ENCODE measurements at regions not wholly inside any gene's neighbourhood (a gene's known extent, or its start where the extent isn't known, plus 50 kb on each side); places are given as distances from the start of the nearest gene placed in this dataset.

- Histone ChIP-seq H3K4me3 (ENCODE audit: low read length) (no peak overlapping the region), H3K4me1 (ENCODE audit: insufficient read depth, low read length) (no peaks in the 10 kb centered on the region), H4K20me1 (ENCODE audit: low read length) (no peaks in the 10 kb centered on the region), H3K27ac (ENCODE audit: low read length) (no peak overlapping the region), H3F3A (ENCODE audit: low read length, unreplicated experiment) (no peaks in the 10 kb centered on the region), H3K9ac (ENCODE audit: low read length) (no peak overlapping the region), H3K36me3 (ENCODE audit: low read depth, low read length) (no peaks in the 10 kb centered on the region), H3K4me2 (ENCODE audit: low read length) (no peak overlapping the region), H3K27me3 (ENCODE audit: low read length) (no peaks in the 10 kb centered on the region), H3K79me2 (ENCODE audit: low read length) (no peaks in the 10 kb centered on the region), H3K9me3 (ENCODE audit: low read length) (no peaks in the 10 kb centered on the region), H3K9me2 (replicated peaks; ENCODE audit: low read length) (no peaks in the 10 kb centered on the region), H2AFZ (ENCODE audit: low read length) (no peak overlapping the region)
- intact Hi-C loops (cut with micrococcal nuclease): no loop called here
- DNase-seq (no peak), ATAC-seq (no peak)
- BruUV-seq (replicated peaks): no TSS peak
- CTCF ChIA-PET: no interaction called here
- POLR2A ChIA-PET (ENCODE audit: unreplicated experiment): no interaction called here
- TF ChIP-seq EZH2 (IDR thresholded peaks at IDR 0.05; ENCODE audit: low read length, unreplicated experiment) (no peak), EZH2phosphoT487 (IDR thresholded peaks at IDR 0.05; ENCODE audit: borderline replicate concordance, low read length) (no peak), CTCF (conservative IDR thresholded peaks at IDR 0.05; ENCODE audit: low read depth, low read length) (no peak)
Measured at GRCh38 chr10:130707389-130707979, 571.3 kb downstream of the GLRX3 start.

GRCh38 chr10:130708465-130709070 is 572.4 kb downstream of the GLRX3 start:
- Histone ChIP-seq H3K4me3 (ENCODE audit: low read length) (no peak overlapping the region), H3K9ac (ENCODE audit: low read length) (no peak overlapping the region), H3K4me1 (ENCODE audit: insufficient read depth, low read length) (no peaks in the 10 kb centered on the region), H4K20me1 (ENCODE audit: low read length) (no peaks in the 10 kb centered on the region), H3K9me3 (ENCODE audit: low read length) (no peaks in the 10 kb centered on the region), H3K79me2 (ENCODE audit: low read length) (no peaks in the 10 kb centered on the region), H3K9me2 (replicated peaks; ENCODE audit: low read length) (no peaks in the 10 kb centered on the region), H3K27ac (ENCODE audit: low read length) (no peak overlapping the region), H2AFZ (ENCODE audit: low read length) (no peak overlapping the region), H3F3A (ENCODE audit: low read length, unreplicated experiment) (no peaks in the 10 kb centered on the region), H3K27me3 (ENCODE audit: low read length) (no peaks in the 10 kb centered on the region), H3K36me3 (ENCODE audit: low read depth, low read length) (no peaks in the 10 kb centered on the region), H3K4me2 (ENCODE audit: low read length) (no peak overlapping the region)
- no TSS peak for BruUV-seq (replicated peaks)
- ChIA-PET POLR2A (ENCODE audit: unreplicated experiment) (no interaction called here), CTCF (no interaction called here)
- DNase-seq: no peak
- intact Hi-C loops (cut with micrococcal nuclease): no loop called here
- no peak for ATAC-seq
- no peak for TF ChIP-seq CTCF (conservative IDR thresholded peaks at IDR 0.05; ENCODE audit: low read depth, low read length)
- TF ChIP-seq EZH2 (IDR thresholded peaks at IDR 0.05; ENCODE audit: low read length, unreplicated experiment): no peak
- TF ChIP-seq EZH2phosphoT487 (IDR thresholded peaks at IDR 0.05; ENCODE audit: borderline replicate concordance, low read length): no peak

GRCh38 chr10:130709415-130709814 is 573.2 kb downstream of the GLRX3 start:
- Histone ChIP-seq H3K4me3 (ENCODE audit: low read length) (no peak overlapping the region), H3K27me3 (ENCODE audit: low read length) (no peaks in the 10 kb centered on the region), H2AFZ (ENCODE audit: low read length) (no peak overlapping the region), H3K9me2 (replicated peaks; ENCODE audit: low read length) (no peaks in the 10 kb centered on the region), H4K20me1 (ENCODE audit: low read length) (no peaks in the 10 kb centered on the region), H3K9me3 (ENCODE audit: low read length) (no peaks in the 10 kb centered on the region), H3K36me3 (ENCODE audit: low read depth, low read length) (no peaks in the 10 kb centered on the region), H3K4me1 (ENCODE audit: insufficient read depth, low read length) (no peaks in the 10 kb centered on the region), H3K27ac (ENCODE audit: low read length) (no peak overlapping the region), H3K9ac (ENCODE audit: low read length) (no peak overlapping the region), H3K4me2 (ENCODE audit: low read length) (no peak overlapping the region), H3F3A (ENCODE audit: low read length, unreplicated experiment) (no peaks in the 10 kb centered on the region), H3K79me2 (ENCODE audit: low read length) (no peaks in the 10 kb centered on the region)
- ChIA-PET POLR2A (ENCODE audit: unreplicated experiment) (no interaction called here), CTCF (no interaction called here)
- TF ChIP-seq CTCF (conservative IDR thresholded peaks at IDR 0.05; ENCODE audit: low read depth, low read length) (no peak), EZH2 (IDR thresholded peaks at IDR 0.05; ENCODE audit: low read length, unreplicated experiment) (no peak), EZH2phosphoT487 (IDR thresholded peaks at IDR 0.05; ENCODE audit: borderline replicate concordance, low read length) (no peak)
- ATAC-seq (no peak), DNase-seq (no peak)
- intact Hi-C loops (cut with micrococcal nuclease): no loop called here
- no TSS peak for BruUV-seq (replicated peaks)
